ENCODE measurements at regions not wholly inside any gene's neighbourhood (a gene's known extent, or its start where the extent isn't known, plus 50 kb on each side); places are given as distances from the start of the nearest gene placed in this dataset.
"Not testable (repeated sequence)": the region's sequence is repeated elsewhere in the genome, so short reads cannot be mapped to it uniquely, and the experiment has no call there.

GRCh38 chr9:108047777-108048176, 558.2 kb upstream of the KLF4 start:
- TF ChIP-seq, protein P1, sequence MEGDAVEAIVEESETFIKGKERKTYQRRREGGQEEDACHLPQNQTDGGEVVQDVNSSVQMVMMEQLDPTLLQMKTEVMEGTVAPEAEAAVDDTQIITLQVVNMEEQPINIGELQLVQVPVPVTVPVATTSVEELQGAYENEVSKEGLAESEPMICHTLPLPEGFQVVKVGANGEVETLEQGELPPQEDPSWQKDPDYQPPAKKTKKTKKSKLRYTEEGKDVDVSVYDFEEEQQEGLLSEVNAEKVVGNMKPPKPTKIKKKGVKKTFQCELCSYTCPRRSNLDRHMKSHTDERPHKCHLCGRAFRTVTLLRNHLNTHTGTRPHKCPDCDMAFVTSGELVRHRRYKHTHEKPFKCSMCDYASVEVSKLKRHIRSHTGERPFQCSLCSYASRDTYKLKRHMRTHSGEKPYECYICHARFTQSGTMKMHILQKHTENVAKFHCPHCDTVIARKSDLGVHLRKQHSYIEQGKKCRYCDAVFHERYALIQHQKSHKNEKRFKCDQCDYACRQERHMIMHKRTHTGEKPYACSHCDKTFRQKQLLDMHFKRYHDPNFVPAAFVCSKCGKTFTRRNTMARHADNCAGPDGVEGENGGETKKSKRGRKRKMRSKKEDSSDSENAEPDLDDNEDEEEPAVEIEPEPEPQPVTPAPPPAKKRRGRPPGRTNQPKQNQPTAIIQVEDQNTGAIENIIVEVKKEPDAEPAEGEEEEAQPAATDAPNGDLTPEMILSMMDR (IDR thresholded peaks at IDR 0.05; ENCODE audit: low read depth, low read length, poor library complexity, severe bottlenecking) = not testable (repeated sequence)
- TF ChIP-seq EZH2phosphoT487 (IDR thresholded peaks at IDR 0.05; ENCODE audit: borderline replicate concordance, low read length) = not testable (repeated sequence)
